Transverse colon (tissue), 4 donors: ENCODE measurements at regions not wholly inside any gene's neighbourhood (a gene's known extent, or its start where the extent isn't known, plus 50 kb on each side); places are given as distances from the start of the nearest gene placed in this dataset.

Source experiments
- DNase-seq: peaks from one replicate; pipeline ENCODE4 v3.0.0-alpha.2; 2019
- H3K27ac ChIP-seq, 4 donors: fragments of 200-600 bp; sonication (generic); 2 replicates each; pipeline ENCODE4 v1.5.1; 2016 to 2018; ENCODE audit warnings: inconsistent platforms in 4 of 4
- H3K27me3 ChIP-seq: fragments of 200-600 bp; sonication (generic); 2 replicates; pipeline ENCODE4 v1.5.1; 2017; ENCODE audit warnings: inconsistent platforms
- H3K36me3 ChIP-seq, 4 donors: fragments of 200-600 bp; sonication (generic); 2 replicates each; pipeline ENCODE4 v1.5.1; 2017 to 2019; ENCODE audit warnings: inconsistent platforms in 4 of 4
- H3K4me1 ChIP-seq, 4 donors: fragments of 200-600 bp; sonication (generic); 2 replicates each; pipeline ENCODE4 v1.5.1; 2017 to 2020; ENCODE audit warnings: inconsistent platforms in 4 of 4
- H3K4me3 ChIP-seq, 4 donors: fragments of 200-600 bp; sonication (generic); 1 replicate in 1 of 4; 2 replicates in 3 of 4; pipeline versions ENCODE4 v1.5.1 to v1.6.1; 2017 to 2019; ENCODE audit warnings: inconsistent platforms in 4 of 4
- H3K9me3 ChIP-seq, 2 donors: fragments of 200-600 bp; sonication (generic); 2 replicates each; pipeline ENCODE4 v1.5.1; 2017 to 2019; ENCODE audit warnings: inconsistent platforms in 2 of 2
- CTCF ChIP-seq, 5 experiments: fragments of 200-600 bp in 3 of 5; fragments of 450-650 bp in 2 of 5; sonication (generic) in 3 of 5; IDR thresholded peaks; 1 replicate in 2 of 5; 2 replicates in 3 of 5; pipeline ENCODE4 v1.5.1; 2016 to 2017; ENCODE audit warnings: antibody characterized with exemption in 5 of 5, inconsistent platforms in 3 of 5, mild to moderate bottlenecking in 2 of 5, moderate library complexity in 1 of 5
- EP300 ChIP-seq: sonication (generic); formaldehyde crosslinking; IDR thresholded peaks from one replicate; pipeline ENCODE4 v1.6.1; 2017; ENCODE audit warnings: antibody characterized with exemption, low read depth
- POLR2A ChIP-seq: fragments of 450-650 bp; IDR thresholded peaks from one replicate; pipeline ENCODE4 v1.6.1; 2016; ENCODE audit warnings: antibody characterized with exemption, mild to moderate bottlenecking, moderate library complexity
- POLR2AphosphoS5 ChIP-seq, 3 donors: sonication (generic); formaldehyde crosslinking; IDR thresholded peaks; one replicate each; pipeline ENCODE4 v1.6.1; 2016; ENCODE audit warnings: antibody characterized with exemption in 3 of 3
- WGBS, 2 donors: methylation state at CpG; one replicate each; pipeline ENCODE4 v1.1.5; 2018; ENCODE audit warnings: low coverage in 1 of 2; 5-methylcytosine and 5-hydroxymethylcytosine counted together
- in situ Hi-C, 4 donors: fragments of 200-750 bp; cut with MboI; loops; one replicate each; pipeline versions ENCODE4 v1.15.0 to v1.15.1; 2017; ENCODE audit warnings: low sequenced_read_pairs in 3 of 4, low pct_ligation_motif_present in 1 of 4, low pct_unique_long_range_greater_than_20kb in 1 of 4
- intact Hi-C: fragments of 100-400 bp; cut with DNase I; formaldehyde crosslinking; loops from one replicate; pipeline ENCODE4 v1.15.1; 2023; ENCODE audit warnings: low total_unique reads

GRCh38 chr7:46169384-46169755 lies 248.3 kb upstream of the IGFBP3 start:
- Histone ChIP-seq H3K4me3 (no peak overlapping the region), H3K4me1 (no peaks in the 10 kb centered on the region), H3K36me3 (no peaks in the 10 kb centered on the region), H3K9me3 (no peaks in the 10 kb centered on the region), H3K27ac (no peak overlapping the region), H3K27me3 (no peaks in the 10 kb centered on the region)
- DNase-seq: no peak
- intact Hi-C loops: no loop called here
- TF ChIP-seq POLR2AphosphoS5 (IDR thresholded peaks at IDR 0.05) (no peak), CTCF (IDR thresholded peaks at IDR 0.05) (no peak), POLR2A (no peak), EP300 (no peak)
- WGBS, 2 donors: 75% methylated on average over 1 of the region's 1 CpG; no CpG with 5 or more reads in 1 of the 2 donors
- in situ Hi-C loops: no loop called here

- in situ Hi-C loops (no loop called here), intact Hi-C loops (no loop called here)
- no peaks in the 10 kb centered on the region for H3K27me3 ChIP-seq
- H3K36me3 ChIP-seq: no peaks in the 10 kb centered on the region
- H3K9me3 ChIP-seq: no peaks in the 10 kb centered on the region
- WGBS, 2 donors: 95% methylated on average over 11 of the region's 11 CpGs; no CpG with 5 or more reads in 1 of the 2 donors
- no peak overlapping the region for H3K27ac ChIP-seq
- TF ChIP-seq POLR2AphosphoS5 (IDR thresholded peaks at IDR 0.05) (no peak), EP300 (no peak), CTCF (IDR thresholded peaks at IDR 0.05) (no peak), POLR2A (no peak)
- H3K4me1 ChIP-seq: no peaks in the 10 kb centered on the region
- H3K4me3 ChIP-seq: no peak overlapping the region
- DNase-seq: no peak
Observed at GRCh38 chr7:46168671-46169383, 247.8 kb upstream of the IGFBP3 start.

GRCh38 chr7:46168231-46168630 lies 247.2 kb upstream of the IGFBP3 start:
- Histone ChIP-seq H3K9me3 (no peaks in the 10 kb centered on the region), H3K4me3 (no peak overlapping the region), H3K27me3 (no peaks in the 10 kb centered on the region), H3K36me3 (no peaks in the 10 kb centered on the region), H3K27ac (no peak overlapping the region), H3K4me1 (no peaks in the 10 kb centered on the region)
- in situ Hi-C loops: no loop called here
- 78 to 85% methylated on average over 4 to 5 of the region's 5 CpGs for WGBS, 2 donors
- no peak for DNase-seq
- intact Hi-C loops: no loop called here
- TF ChIP-seq POLR2AphosphoS5 (IDR thresholded peaks at IDR 0.05): no peak
- TF ChIP-seq POLR2A: no peak
- TF ChIP-seq CTCF (IDR thresholded peaks at IDR 0.05): no peak
- no peak for TF ChIP-seq EP300

- 33 to 70% methylated on average over 1 of the region's 1 CpG for WGBS, 2 donors
- Histone ChIP-seq H3K4me1 (no peaks in the 10 kb centered on the region), H3K9me3 (no peaks in the 10 kb centered on the region), H3K27me3 (no peaks in the 10 kb centered on the region), H3K27ac (no peak overlapping the region), H3K36me3 (no peaks in the 10 kb centered on the region), H3K4me3 (no peak overlapping the region)
- intact Hi-C loops (no loop called here), in situ Hi-C loops (no loop called here)
- no peak for TF ChIP-seq EP300
- TF ChIP-seq POLR2AphosphoS5 (IDR thresholded peaks at IDR 0.05): no peak
- no peak for TF ChIP-seq POLR2A
- no peak for DNase-seq
Observed at GRCh38 chr7:46165276-46165675, 244.2 kb upstream of the IGFBP3 start.

- intact Hi-C loops (no loop called here), in situ Hi-C loops (no loop called here)
- Histone ChIP-seq H3K4me1 (no peaks in the 10 kb centered on the region), H3K27me3 (no peaks in the 10 kb centered on the region), H3K36me3 (no peaks in the 10 kb centered on the region), H3K9me3 (no peaks in the 10 kb centered on the region), H3K4me3 (no peak overlapping the region), H3K27ac (no peak overlapping the region)
- WGBS, 2 donors: 20 to 85% methylated on average over 1 of the region's 1 CpG
- TF ChIP-seq POLR2AphosphoS5 (IDR thresholded peaks at IDR 0.05): no peak
- TF ChIP-seq POLR2A: no peak
- TF ChIP-seq EP300: no peak
- no peak for TF ChIP-seq CTCF (IDR thresholded peaks at IDR 0.05)
- DNase-seq: no peak
Observed at GRCh38 chr7:46164629-46165028, 243.6 kb upstream of the IGFBP3 start.
